NB4 (cell line): ENCODE measurements at regions not wholly inside any gene's neighbourhood (a gene's known extent, or its start where the extent isn't known, plus 50 kb on each side); places are given as distances from the start of the nearest gene placed in this dataset.

Experiments
- DNase-seq: peaks from one replicate; pipeline ENCODE4 v3.0.0; 2010; ENCODE audit warnings: low read depth
- H3K4me3 ChIP-seq: one replicate; pipeline ENCODE4 v1.5.1; 2011; ENCODE audit warnings: mild to moderate bottlenecking, low read depth, low read length, moderate library complexity
- CTCF ChIP-seq: IDR thresholded peaks from one replicate; pipeline ENCODE4 v1.5.1; 2012; ENCODE audit warnings: low read depth, low read length
- MAX ChIP-seq: IDR thresholded peaks from 2 replicates; pipeline ENCODE4 v1.6.1; 2011; ENCODE audit warnings: low read depth, low read length
- MYC ChIP-seq: IDR thresholded peaks from 2 replicates; pipeline ENCODE4 v1.6.1; 2011; ENCODE audit warnings: low read depth, low read length
- POLR2A ChIP-seq: IDR thresholded peaks from 2 replicates; pipeline ENCODE4 v1.6.1; 2011; ENCODE audit warnings: mild to moderate bottlenecking; ENCODE audit not compliant: insufficient read length; ENCODE audit errors: extremely low read depth

DNA sequence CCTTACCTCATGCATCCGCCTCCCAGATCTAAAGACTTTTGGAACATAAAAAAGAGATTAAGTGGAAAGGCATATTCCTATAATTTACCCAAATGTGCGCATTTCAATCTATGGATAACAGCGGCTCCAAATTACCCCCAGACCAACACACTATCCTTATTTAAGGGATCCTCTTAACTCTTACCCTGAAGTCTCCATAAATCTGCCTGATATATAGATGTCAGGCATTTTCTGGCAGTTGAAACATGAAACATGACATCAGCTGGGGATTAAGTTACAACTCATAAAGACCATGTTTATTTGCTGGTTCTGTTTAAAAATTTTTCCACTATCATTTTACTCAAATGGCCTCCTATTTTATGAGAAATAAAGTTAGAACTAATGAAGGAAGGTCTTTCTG is 478.5 kb upstream of the SALL1 start:
- no peak for TF ChIP-seq POLR2A
- TF ChIP-seq MAX, result no peak
- no peak for TF ChIP-seq MYC
- TF ChIP-seq CTCF, result no peak

GRCh38 chr16:51624080-51624775 is 473.2 kb upstream of the SALL1 start:
- DNase-seq, result no peak
- TF ChIP-seq MYC, result no peak

More for the DNA sequence above, 478.5 kb upstream of the SALL1 start:
- H3K4me3 ChIP-seq, result no peak overlapping the region
- no peak for DNase-seq

DNA sequence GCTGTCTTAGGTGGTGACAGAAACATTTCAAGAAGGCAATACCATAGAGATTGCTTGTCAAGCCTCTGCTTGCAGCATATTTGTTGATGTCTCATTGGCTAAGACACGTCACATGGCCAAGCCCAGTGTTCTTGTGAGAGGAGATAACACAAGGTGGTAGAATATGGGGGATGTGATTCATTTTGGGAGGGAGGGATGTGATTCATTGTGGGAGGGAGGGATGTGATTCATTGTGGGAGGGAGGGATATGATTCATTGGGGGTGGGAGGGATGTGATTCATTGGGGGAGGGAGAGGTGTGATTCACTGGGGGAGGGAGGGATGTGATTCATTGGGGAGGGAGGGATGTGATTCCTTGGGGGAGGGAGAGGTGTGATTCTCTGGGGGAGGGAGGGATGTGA is 470.5 kb upstream of the SALL1 start:
- H3K4me3 ChIP-seq, result no peak overlapping the region
- TF ChIP-seq MAX, result no peak
- TF ChIP-seq CTCF, result no peak
- no peak for TF ChIP-seq POLR2A
- TF ChIP-seq MYC, result no peak
- DNase-seq, result no peak

More at GRCh38 chr16:51624080-51624775, 473.2 kb upstream of the SALL1 start:
- no peak overlapping the region for H3K4me3 ChIP-seq

DNA sequence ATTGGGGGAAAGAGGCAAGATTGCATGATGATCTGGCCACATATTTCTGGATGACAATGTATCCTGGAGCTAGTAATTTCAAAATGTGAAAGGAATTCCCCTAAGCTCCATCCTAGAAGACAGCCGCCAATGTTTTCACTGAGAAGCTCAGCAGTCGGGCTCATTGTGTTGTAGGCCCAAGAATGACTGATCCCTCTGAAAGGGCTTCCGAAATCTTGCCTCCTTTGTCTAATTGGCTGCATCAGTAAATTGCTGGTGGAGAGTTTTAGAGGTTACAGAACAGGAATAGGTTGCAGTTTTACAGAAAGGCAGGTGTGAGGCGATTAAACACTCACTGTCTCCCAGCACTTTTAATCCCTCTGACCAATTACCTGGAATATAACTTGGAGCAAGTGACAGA is 464.1 kb upstream of the SALL1 start:
- no peak for TF ChIP-seq POLR2A
- DNase-seq, result no peak
- no peak overlapping the region for H3K4me3 ChIP-seq

DNA sequence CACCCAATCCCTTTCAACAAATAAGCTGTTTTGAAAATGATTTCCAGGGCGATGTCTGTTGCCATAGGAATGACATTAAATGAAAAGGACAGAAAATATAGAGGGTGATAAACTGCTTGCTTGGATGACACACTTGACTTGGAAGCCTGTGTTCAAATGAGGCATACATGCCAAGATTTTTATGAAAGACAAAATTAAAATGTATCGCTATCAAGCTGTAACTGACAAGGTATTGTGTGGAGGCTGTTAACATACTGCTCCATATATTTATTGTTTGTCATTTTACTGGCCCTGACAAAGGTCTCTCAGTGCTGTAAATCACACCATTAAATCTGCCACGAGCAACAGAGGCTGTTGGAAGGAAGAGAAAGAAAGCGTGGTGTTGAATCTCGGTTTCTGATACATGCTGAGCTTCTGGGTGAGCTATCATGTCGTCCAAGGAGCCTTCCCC is 456.2 kb upstream of the SALL1 start:
- TF ChIP-seq POLR2A (no peak), MYC (no peak), MAX (no peak), CTCF (no peak)
- DNase-seq, result no peak
- no peak overlapping the region for H3K4me3 ChIP-seq

GRCh38 chr16:51596247-51596646 is 445.2 kb upstream of the SALL1 start:
- H3K4me3 ChIP-seq, result no peak overlapping the region
- TF ChIP-seq MAX (no peak), CTCF (no peak), POLR2A (no peak), MYC (no peak)
- DNase-seq, result no peak

DNA sequence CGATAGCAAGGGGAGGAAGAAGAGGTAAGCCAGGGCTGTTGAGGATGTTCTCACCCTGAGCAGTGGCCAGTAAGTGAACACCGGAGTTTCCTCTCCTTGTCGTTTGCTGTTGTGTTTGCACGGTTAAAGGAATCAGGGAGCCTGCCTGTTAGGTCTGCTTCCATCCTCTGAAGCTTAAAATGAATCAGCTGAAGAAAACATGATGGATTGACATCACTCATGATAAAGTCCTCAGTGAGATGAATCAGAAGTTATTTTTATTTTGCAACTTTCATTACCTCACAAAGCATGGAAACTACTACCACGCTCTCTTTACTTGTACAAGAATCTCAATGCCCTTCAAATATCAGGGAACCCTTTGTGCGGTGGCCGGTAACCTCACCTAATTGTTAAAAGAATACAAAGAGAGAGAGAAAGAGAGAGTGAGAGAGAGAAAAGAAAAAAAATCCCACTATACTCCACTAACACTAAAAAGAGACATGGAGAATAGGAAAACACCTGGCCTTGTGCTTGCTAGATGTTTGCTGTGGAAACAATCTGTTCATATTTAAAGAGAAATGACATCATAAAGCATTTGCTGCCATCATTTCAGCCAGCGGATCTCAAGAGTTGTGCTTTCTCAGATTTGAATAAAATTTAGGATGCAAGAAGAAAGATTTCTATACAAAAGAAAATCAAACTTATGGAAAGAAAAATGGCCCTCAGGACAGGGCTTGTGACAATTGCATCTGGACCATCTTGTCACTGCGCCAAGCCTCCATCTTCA is 441.6 kb upstream of the SALL1 start:
- no peak for DNase-seq
- no peak overlapping the region for H3K4me3 ChIP-seq
- TF ChIP-seq MAX (no peak), POLR2A (no peak), MYC (no peak)
